Skeletal muscle tissue (tissue), 3 donors: ENCODE measurements at regions not wholly inside any gene's neighbourhood (a gene's known extent, or its start where the extent isn't known, plus 50 kb on each side); places are given as distances from the start of the nearest gene placed in this dataset.

Experiments used
- H3K27ac ChIP-seq: one replicate; pipeline ENCODE4 v1.7.0; 2013; ENCODE audit warnings: mild to moderate bottlenecking, low read depth, low read length, inconsistent platforms
- H3K27me3 ChIP-seq, 3 donors: one replicate each; pipeline ENCODE4 v1.7.0; 2013; ENCODE audit warnings: low read length in 3 of 3; ENCODE audit not compliant: control insufficient read depth in 3 of 3, insufficient read depth in 3 of 3
- H3K36me3 ChIP-seq, 3 donors: one replicate each; pipeline ENCODE4 v1.7.0; 2013; ENCODE audit warnings: low read length in 3 of 3; ENCODE audit not compliant: control insufficient read depth in 3 of 3, insufficient read depth in 3 of 3
- H3K4me1 ChIP-seq, 3 donors: one replicate each; pipeline ENCODE4 v1.7.0; 2013; ENCODE audit warnings: low read length in 3 of 3, mild to moderate bottlenecking in 3 of 3; ENCODE audit not compliant: control insufficient read depth in 3 of 3, insufficient read depth in 3 of 3
- H3K4me3 ChIP-seq, 3 donors: one replicate each; pipeline ENCODE4 v1.7.0; 2013; ENCODE audit warnings: low read length in 3 of 3
- H3K9ac ChIP-seq, 3 donors: one replicate each; pipeline ENCODE4 v1.7.0; 2013; ENCODE audit warnings: low read length in 3 of 3, mild to moderate bottlenecking in 3 of 3, moderate library complexity in 2 of 3, low read depth in 1 of 3
- H3K9me3 ChIP-seq, 3 donors: one replicate each; pipeline ENCODE4 v1.7.0; 2013; ENCODE audit warnings: low read length in 3 of 3; ENCODE audit not compliant: control insufficient read depth in 3 of 3
- donor health status: Osteomylitis.

- no peaks in the 10 kb centered on the region for H3K27me3 ChIP-seq
- no peak overlapping the region for H3K27ac ChIP-seq
- no peaks in the 10 kb centered on the region for H3K36me3 ChIP-seq
- H3K4me1 ChIP-seq: no peaks in the 10 kb centered on the region
- H3K9me3 ChIP-seq: no peaks in the 10 kb centered on the region
- H3K4me3 ChIP-seq: no peak overlapping the region
- no peak overlapping the region for H3K9ac ChIP-seq
These were observed 115.6 kb downstream of the FANCF start for GRCh38 chr11:22510010-22510409.

GRCh38 chr11:22508665-22509064 is 117.0 kb downstream of the FANCF start:
- Histone ChIP-seq H3K4me1 (no peaks in the 10 kb centered on the region), H3K36me3 (no peaks in the 10 kb centered on the region), H3K9me3 (no peaks in the 10 kb centered on the region), H3K4me3 (no peak overlapping the region), H3K27ac (no peak overlapping the region), H3K9ac (no peak overlapping the region), H3K27me3 (no peaks in the 10 kb centered on the region)

- H3K9me3 ChIP-seq: no peaks in the 10 kb centered on the region
- no peak overlapping the region for H3K27ac ChIP-seq
- H3K4me1 ChIP-seq: no peaks in the 10 kb centered on the region
- H3K27me3 ChIP-seq: no peaks in the 10 kb centered on the region
- no peak overlapping the region for H3K4me3 ChIP-seq
- H3K9ac ChIP-seq: no peak overlapping the region
- H3K36me3 ChIP-seq: no peaks in the 10 kb centered on the region
These were observed 128.1 kb downstream of the FANCF start for GRCh38 chr11:22497474-22497873.

GRCh38 chr11:22491555-22492225 is 133.9 kb downstream of the FANCF start:
- Histone ChIP-seq H3K9me3 (no peaks in the 10 kb centered on the region), H3K4me3 (no peak overlapping the region), H3K9ac (no peak overlapping the region), H3K27ac (no peak overlapping the region), H3K4me1 (no peaks in the 10 kb centered on the region), H3K27me3 (no peaks in the 10 kb centered on the region), H3K36me3 (no peaks in the 10 kb centered on the region)

- H3K27me3 ChIP-seq: no peaks in the 10 kb centered on the region
- H3K4me3 ChIP-seq: no peak overlapping the region
- no peaks in the 10 kb centered on the region for H3K4me1 ChIP-seq
- no peaks in the 10 kb centered on the region for H3K9me3 ChIP-seq
- H3K27ac ChIP-seq: no peak overlapping the region
- no peaks in the 10 kb centered on the region for H3K36me3 ChIP-seq
- no peak overlapping the region for H3K9ac ChIP-seq
These were observed 142.0 kb downstream of the SLC17A6 start for GRCh38 chr11:22479971-22480720.

- Histone ChIP-seq H3K4me3 (no peak overlapping the region), H3K36me3 (no peaks in the 10 kb centered on the region), H3K9ac (no peak overlapping the region), H3K9me3 (no peaks in the 10 kb centered on the region), H3K27ac (no peak overlapping the region), H3K27me3 (no peaks in the 10 kb centered on the region), H3K4me1 (no peaks in the 10 kb centered on the region)
These were observed 141.0 kb downstream of the SLC17A6 start for GRCh38 chr11:22479208-22479607.

- no peaks in the 10 kb centered on the region for H3K27me3 ChIP-seq
- H3K36me3 ChIP-seq: no peaks in the 10 kb centered on the region
These were observed 140.0 kb downstream of the SLC17A6 start for GRCh38 chr11:22478169-22478568.

GRCh38 chr11:22477312-22477711 is 139.1 kb downstream of the SLC17A6 start:
- Histone ChIP-seq H3K36me3 (no peaks in the 10 kb centered on the region), H3K27me3 (no peaks in the 10 kb centered on the region), H3K4me3 (no peak overlapping the region), H3K9ac (no peak overlapping the region), H3K27ac (no peak overlapping the region), H3K4me1 (no peaks in the 10 kb centered on the region), H3K9me3 (no peaks in the 10 kb centered on the region)

More at GRCh38 chr11:22478169-22478568, 140.0 kb downstream of the SLC17A6 start:
- no peak overlapping the region for H3K9ac ChIP-seq
- H3K4me1 ChIP-seq: no peaks in the 10 kb centered on the region
- no peaks in the 10 kb centered on the region for H3K9me3 ChIP-seq
- no peak overlapping the region for H3K27ac ChIP-seq
- H3K4me3 ChIP-seq: no peak overlapping the region

- Histone ChIP-seq H3K4me1 (no peaks in the 10 kb centered on the region), H3K36me3 (no peaks in the 10 kb centered on the region), H3K4me3 (no peak overlapping the region), H3K27me3 (no peaks in the 10 kb centered on the region), H3K9me3 (no peaks in the 10 kb centered on the region), H3K27ac (no peak overlapping the region), H3K9ac (no peak overlapping the region)
These were observed 138.4 kb downstream of the SLC17A6 start for GRCh38 chr11:22476589-22476988.

- Histone ChIP-seq H3K27me3 (no peaks in the 10 kb centered on the region), H3K4me3 (no peak overlapping the region), H3K36me3 (no peaks in the 10 kb centered on the region), H3K9ac (no peak overlapping the region), H3K27ac (no peak overlapping the region), H3K9me3 (no peaks in the 10 kb centered on the region), H3K4me1 (no peaks in the 10 kb centered on the region)
These were observed 136.4 kb downstream of the SLC17A6 start for GRCh38 chr11:22474616-22475015.
